ENCODE measurements at regions not wholly inside any gene's neighbourhood (a gene's known extent, or its start where the extent isn't known, plus 50 kb on each side); places are given as distances from the start of the nearest gene placed in this dataset.
A peak's percentile ranks its signal among the peaks of the same experiment; 100 is the strongest.

DNA sequence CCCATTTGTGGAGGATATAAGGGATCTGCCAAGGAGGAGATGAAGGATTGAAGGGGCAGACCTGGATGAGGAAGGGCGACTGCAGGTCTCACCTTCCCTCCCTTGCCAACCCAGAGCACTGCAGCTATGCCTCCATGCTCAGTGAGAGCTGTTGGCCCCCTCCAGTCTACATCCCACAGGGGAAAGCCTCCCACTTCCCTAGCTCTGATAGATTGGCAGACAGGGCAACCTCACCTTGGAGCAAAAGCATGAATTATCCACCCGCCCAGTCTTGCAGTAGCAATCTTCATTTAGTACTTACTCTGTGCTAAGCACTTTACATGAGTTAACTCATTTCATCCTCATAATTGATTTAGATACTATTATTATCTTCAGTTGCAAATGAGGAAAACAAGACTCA lies 70.4 kb upstream of the SMNDC1 start:
- DNase-seq (ENCODE audit: low spot score) = no peak

DNA sequence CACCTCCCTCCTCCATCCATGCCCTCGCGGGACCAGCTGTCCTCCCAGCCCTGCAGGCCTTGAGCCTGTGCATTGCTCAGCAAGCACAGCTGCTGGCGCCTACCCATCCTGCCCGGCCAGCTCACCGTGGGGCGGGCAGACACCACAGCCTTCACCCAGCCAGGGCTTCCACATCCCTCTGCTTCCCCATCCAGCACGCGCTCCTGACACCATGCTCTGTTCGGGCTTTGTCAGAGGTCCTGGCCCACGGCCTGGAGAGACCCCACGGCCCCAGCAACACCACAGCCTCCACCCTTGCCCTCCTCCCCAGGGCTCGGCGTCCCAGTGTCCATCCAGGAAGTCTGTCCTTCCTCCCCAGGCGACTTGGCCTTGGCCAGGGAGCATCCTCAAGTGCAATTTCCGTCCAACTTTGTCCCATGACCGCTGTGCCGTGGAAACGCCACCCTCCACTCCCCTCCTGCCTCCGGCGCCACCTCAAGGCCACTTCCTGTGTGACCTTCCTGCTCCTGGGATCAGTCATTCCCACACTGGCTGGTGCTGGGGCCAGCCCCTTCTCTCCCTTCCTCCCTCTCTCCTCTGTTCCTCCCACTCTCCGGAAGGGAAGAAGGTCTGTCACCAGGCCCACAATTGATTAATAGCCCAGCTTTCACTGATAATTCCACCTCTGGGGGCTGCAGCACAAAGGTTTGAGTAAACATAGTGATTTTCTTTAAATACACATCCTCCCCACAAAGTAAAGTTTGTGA lies 71.5 kb upstream of the SMNDC1 start:
- no peak for DNase-seq (ENCODE audit: low spot score)

DNA sequence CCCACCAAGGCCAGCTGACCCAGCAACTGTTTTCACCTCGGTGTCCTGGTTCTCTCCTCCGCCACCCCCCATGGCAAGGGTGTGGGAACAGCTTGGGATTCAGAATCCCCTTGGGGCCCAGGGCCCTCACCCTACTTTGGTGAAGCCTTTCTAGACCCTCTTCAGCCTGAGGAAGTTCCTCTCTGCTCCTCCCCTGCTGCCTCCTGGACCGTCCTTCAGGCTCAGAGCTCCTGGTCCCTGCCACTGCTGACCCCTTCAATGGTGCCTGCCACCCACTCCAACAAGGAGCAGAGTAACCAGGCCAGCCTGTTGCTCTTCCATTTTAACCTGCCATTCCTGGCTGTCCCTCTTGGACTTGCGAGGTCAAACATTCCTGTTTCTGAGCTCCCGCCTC lies 72.0 kb upstream of the SMNDC1 start:
- no peak for DNase-seq (ENCODE audit: low spot score)

DNA sequence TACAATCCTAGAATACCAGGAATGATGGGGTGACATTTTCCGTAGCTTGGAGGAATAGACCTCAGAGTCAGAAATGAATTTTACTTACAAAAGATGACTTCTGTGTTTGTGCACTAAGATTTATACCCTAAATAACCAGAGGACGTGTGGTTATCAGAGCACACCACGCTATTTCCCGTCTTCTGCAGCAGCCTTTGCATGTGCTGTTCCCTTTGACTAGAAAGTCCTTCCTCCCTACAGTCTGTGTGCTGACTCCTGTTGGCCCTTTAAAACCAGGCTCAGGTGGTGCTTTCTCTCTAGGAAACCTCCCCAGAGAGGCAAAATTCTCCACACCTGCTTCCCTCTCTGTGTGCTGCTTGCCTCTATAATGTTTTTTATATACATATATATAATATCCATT lies 73.3 kb upstream of the SMNDC1 start:
- no peak for DNase-seq (ENCODE audit: low spot score)

DNA sequence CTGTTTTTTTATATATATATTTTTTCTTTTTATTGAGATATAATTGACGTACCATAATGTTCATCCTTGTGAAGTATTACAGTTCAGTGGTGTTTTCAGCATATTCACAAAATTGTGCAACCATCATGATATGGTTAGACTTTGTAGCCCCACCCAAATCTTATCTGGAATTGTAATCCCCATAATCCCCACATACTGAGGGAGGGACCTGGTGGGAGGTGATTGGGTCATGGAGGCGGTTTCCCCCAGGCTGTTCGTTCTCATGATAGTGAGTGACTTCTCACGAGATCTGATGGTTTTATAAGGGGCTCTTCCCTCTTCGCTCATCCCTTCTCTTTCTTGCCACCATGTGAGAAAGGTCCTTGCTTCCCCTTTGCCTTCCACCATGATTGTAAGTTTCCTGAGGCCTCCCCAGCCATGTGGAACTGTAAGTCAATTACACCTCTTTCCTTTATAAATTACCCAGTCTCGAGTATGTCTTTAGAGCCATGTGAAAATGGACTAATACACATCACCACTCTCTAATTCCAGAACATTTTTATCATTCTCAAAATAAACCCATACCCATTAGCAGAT lies 73.9 kb upstream of the SMNDC1 start:
- DNase-seq (ENCODE audit: low spot score) = no peak

DNA sequence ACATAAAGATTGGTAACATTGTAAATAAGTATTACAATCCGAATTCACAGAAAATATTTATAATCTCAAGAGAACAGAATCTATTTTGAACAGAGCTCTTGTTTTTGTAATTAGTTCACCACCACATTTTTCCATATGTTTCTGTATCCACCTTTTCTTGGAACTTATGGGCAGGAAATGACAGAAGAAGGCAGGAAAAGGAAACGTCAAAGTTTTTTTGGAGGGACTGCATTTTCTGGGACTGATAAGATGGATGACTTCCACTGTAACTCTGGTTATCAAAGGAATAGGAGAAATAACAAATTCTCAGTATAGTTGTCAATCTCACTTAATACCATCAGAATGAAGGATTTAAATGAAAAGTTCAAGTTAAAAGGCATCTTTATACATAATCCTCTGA lies 75.1 kb upstream of the SMNDC1 start:
- no peak for DNase-seq (ENCODE audit: low spot score)

DNA sequence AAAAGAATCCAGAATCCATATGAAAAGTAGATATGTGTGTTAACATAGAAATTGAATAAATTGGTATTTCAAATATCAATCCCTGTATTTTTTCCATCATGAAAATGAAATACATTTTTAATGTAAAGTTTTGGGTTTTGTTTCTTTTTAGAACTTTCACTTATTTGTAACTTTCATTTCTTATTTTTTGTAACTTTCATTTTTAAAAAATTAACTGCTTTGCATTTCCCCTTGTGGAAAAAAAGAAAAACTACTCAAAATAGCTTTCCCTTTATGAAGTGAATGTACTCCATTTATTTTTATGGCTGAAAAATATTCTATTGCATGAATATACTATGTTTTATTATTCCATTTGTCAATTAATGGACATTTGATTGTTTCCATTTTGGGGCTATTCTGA lies 75.6 kb upstream of the SMNDC1 start:
- DNase-seq (ENCODE audit: low spot score) = no peak

DNA sequence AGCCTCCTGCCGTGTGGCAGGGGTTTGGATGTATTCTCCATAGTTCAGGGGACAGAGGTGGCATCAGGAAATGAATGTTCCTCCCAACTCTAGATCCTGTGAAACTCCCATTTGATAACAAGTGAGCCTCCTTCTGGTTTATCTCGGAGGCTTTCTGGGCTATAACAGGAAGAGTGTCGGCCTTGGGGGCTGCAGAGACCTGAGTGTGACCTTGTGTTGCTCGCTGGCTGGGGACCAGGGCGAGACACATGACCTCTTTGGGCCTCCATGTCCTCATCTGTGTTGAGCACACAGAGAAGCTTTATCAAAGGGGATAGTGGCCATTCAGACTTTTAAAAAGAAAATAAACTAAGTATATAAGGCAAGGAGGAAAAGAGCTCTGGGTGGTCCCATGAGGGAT lies 78.0 kb upstream of the SMNDC1 start:
- DNase-seq (ENCODE audit: low spot score) = no peak

DNA sequence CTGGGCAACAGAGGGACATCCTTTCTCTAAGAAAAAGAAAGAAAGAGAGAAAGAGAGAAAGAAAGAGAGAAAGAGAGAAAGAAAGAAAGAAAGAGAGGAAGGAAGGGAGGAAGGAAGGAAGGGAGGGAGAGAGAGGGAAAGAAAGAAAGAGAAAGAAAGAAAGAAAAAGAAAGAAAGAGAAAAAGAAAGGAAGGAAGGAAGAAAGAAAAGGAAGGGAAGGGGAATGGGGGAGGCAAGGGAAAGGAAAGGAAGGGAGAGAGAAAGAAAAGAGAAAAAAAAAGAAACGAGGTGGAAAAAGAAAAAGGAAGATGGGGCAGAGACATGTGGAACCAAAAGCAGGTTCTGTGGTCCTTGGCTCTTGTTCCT lies 82.9 kb upstream of the SMNDC1 start:
- DNase-seq (ENCODE audit: low spot score) = no peak

DNA sequence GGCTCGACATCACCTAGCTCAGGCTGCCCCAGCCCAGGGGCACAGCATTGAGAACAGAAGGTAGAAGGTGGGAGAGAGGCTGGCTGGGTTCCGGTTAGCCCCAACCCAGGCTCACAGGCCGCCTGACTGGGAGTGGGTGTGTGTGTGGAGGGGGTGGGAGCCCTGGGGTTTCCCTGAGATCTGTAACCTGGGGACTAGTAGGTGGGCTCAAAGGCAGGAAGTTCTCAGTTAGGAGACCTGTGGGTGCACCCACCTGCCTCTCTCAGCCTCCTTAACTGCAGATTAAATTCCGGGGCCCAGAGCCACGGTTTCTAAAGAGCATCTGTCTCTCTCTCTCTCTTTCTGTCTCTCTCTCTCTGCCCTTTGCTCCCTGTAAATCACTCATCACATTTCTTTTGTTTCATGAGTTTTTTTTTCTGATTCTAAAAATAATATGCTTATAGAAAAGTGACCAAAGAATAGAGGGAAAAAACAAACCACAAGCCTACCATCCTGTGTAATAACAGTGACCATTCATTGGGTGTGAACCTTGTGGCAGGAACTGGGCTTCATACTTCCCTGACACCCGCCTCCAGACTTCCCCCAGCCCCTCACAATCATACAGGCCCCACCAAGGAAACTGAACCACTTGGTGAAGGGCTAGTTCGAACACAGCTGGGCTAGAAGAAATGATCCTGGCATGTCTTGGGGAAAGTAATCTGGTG lies 83.4 kb upstream of the SMNDC1 start:
- no peak for DNase-seq (ENCODE audit: low spot score)

DNA sequence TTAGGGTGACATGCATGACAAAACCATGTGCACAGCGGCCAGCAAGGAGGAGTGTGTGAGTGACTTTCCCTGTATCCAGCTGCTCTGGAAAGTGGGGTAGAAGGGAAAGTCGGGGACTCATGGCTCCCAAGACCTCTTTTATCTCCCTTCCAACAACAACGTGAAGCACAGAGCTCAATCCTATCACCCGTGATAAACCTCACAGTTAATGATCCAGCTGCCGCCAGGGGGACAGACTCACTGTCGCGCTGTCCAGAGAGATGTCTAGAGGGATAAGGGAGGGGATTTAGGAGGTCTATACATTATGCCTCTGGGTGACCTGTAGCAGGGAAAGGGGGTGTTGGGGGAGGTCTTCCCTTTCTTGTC lies 84.0 kb upstream of the SMNDC1 start:
- no peak for DNase-seq (ENCODE audit: low spot score)

DNA sequence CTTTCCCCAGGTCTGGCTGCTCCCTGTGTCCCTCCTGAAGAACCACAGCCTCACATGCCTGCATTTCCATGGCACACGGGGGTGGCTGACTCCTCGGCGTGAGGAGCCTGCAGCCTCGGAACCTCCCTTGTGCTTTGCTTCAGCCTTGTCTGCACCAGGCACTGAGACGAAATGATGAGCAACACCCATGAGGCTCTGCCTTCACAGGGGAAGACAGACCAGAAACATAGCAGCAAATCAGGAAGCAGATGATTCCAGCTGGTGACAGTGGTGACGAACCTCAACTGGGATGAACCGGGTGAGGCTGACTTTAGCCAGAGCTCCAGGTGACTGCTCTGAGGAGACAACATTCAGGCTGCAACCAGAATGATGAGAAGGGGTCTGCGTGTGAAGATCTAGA lies 84.5 kb upstream of the SMNDC1 start:
- no peak for DNase-seq (ENCODE audit: low spot score)

DNA sequence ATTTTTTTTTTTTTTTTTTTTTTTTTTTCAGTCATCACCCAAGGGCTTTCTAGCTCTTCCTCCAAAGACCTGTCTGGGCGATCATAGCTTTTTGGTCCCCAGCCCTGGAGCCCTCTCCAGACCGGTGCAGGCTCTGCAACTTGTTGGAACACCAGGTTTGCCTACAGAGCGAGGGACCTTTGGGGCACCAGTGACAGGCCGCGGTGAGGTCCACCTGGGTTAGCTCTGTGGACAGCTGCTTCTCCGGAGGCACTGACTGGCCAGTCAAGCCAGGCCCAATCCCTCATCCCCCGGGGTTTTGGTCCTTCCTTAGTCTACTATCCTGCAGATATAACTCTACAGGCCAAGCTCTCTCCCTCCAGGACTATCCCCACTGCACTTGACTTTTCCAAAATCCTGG lies 86.8 kb upstream of the SMNDC1 start:
- no peak for DNase-seq (ENCODE audit: low spot score)

DNA sequence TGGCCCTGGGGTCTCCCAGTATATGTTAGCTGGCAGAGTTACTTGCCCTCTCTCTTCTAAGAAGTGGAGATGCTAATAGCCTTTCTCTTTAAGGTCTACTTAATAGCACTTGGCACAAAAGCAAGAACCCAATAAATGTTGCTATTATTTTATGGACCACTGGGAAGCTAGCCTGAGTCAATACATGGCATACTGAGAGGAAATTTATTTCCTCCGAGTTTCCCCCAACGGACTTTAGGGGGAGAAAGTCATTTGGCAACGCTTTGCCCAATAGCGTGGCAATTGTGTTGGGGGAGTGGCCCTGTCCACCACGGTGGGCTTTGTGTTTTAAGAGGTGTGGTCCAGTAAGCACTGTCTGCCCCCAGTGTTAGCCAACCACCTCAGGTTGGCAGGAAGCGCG lies 87.4 kb upstream of the SMNDC1 start:
- DNase-seq (ENCODE audit: low spot score) = no peak

DNA sequence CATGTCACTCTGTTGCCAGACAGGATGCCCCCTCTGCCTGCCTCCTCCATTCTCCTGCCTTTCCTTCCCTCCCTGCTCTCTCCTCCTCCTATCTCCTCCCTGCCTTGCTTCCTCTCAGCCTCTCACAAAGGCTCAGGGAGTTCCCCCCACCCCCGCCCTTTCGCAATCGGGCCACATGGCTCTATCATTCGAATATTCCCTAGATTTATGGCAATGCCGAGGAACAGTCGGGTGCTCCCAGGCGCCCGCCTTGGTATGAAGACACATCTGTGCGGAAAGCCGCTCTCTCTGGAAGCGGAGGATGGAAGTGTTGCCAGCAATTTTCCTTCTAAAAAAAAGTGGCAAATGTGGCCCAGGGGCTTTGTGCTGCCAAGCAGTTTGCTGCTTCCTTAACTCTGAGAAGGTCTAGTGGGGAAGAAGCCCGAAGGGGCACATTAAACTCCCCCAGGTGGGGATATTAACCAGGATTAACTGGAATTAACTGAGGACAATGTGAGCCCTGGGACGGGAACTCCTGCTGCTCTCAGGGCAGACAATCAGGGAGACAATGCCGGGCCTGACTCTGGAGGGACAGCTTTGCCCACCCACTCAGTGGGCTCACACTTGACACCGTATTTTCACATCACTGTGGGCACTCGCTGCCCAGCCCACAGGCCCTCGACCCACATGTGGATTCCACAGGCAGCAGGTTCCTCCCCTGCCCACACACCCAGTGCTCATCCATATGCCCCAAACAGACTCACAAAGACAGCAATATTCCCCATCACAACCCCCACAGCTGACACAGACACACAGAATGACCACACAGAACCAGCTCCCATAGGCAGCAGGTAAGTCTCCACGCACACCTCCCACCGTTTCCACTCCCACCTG lies 88.4 kb upstream of the SMNDC1 start:
- DNase-seq (ENCODE audit: low spot score) = no peak

DNA sequence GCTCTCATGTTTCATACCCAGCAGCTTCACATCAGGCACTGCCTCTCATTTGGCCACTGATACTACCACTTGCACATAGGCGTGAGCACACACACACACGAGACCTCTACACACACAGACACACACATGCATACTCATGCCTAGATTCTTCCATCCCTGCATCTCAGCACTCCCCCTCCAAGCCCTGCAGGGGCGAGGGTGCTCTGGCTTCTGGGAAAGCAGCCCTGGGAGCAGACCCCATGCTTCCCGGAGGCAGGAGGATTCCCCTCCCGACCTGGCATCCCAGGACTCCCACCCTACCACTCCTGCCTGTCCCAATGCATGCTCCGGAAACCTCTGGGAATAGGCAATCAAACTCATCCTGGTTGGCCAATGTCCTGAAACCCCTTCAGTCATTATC lies 89.1 kb upstream of the SMNDC1 start:
- DNase-seq (ENCODE audit: low spot score) = no peak

DNA sequence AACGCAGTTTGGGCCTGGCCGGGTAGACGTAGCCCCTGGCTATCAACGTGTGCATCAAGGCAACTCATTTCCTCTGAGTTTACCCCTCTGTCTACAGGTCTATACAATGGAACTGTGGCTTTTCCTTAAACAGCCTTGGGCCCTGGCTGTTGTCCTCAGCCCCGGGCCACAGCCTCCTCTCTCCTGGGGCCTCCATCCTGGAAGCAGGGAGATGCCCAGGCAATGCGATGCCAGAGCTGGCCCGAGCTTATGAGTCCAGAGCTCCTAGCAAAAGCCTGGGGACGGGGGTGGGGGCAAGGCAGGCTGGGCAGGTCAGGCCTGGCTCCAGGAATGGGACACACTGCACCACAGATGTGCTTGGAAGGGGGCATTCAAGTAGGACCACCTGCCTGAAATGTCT lies 89.6 kb upstream of the SMNDC1 start:
- no peak for DNase-seq (ENCODE audit: low spot score)

DNA sequence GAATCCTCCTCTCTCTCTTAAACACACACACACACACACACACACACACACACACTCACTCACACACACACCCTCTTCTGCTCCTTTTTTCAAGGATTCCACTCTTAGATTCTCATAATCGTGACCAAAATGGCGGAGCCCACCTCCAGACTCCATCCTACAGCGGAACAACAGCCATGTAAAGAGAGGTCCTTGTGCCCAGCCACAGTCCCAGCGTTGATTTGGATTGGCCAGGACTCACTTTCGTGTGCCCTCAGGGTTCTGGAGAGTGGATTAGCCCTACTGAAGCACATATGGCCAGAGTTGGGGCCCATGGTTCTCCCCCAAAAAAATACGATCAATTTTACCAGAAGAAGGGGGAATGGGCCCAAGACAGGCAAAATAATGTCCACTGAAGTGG lies 90.2 kb upstream of the SMNDC1 start:
- DNase-seq (ENCODE audit: low spot score) = no peak

DNA sequence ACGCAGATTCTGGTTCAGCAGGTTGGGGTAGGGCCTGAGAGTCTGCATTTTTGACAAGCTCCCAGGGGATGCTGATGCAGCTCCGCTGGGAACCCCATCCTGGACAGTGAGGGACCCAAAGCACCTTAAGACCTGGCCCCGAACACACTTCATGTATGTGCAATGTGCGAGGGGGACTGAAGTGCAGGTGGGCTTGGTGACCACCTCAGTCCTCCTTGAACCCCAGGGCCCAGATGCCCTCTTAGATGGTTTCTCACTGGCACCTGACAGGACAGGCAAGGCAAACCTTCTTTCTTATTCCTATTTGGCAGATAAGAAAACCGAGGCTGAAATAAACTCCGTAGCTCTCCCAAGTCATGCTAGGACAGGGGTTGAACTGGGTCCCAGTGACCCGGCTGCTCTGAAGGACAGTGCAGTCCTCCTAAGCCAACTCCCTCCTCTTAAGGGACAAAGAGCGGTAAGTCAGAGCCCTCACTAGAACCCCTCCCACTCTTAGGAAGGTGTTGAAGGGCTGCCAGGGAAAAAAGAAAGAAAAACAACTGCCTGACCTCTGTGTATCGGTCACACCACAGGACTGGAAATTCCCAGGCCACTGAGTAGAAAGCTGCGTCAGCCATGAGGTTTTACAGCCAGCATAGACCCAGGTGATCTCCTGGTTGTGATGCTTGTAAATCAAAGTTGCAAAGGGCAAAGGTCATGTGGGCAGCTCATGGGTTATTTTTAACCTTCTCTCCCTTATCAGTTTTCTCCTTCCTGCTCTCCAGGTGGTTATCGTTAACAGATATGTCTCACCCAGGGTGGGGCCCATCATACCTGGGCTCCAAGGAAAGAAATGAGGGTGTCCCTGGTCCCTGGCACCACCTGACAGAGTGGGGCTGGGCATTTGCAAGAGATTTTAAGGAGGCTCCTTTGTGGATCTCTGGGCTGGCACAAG lies 90.9 kb upstream of the SMNDC1 start:
- peak; percentile 29 for DNase-seq (ENCODE audit: low spot score)

DNA sequence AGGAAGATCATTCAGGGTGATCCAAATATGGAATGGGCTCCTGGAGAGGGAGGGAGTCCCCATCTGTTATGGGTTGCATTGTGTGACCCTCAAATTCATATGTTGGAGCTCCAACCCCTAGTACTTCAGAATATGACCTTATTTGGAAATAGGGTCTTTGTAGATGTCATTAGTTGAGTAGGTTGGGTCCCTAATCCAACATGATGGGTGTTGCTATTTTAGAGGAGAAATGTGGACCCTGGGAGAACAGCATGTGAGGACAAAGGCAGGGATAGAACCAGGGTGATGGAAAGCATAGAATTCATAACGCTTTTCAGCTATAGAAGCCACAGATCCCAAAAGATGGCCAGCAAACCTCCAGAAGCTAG lies 91.5 kb upstream of the SMNDC1 start:
- no peak for DNase-seq (ENCODE audit: low spot score)

DNA sequence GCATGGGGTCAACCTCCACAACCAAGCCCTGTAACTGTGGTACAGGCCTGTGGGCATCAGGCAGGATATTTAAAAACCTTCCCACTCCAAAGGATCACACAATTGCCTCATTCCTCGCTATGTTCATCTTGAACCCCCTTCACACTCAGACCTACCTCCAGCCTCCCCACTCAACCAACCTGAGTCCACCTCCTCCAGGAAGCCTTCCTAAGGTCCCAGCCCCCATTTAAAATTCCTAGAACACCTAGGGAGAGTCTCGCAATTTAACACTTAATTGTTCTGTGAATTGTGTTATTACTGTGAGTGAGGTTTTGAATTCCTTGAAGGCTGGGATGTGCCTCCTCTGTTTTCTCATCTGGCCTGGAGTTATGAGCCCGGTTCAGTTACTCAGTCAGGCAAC lies 93.1 kb upstream of the SMNDC1 start:
- DNase-seq (ENCODE audit: low spot score) = no peak
